GM12875 (cell line): ENCODE measurements at regions not wholly inside any gene's neighbourhood (a gene's known extent, or its start where the extent isn't known, plus 50 kb on each side); places are given as distances from the start of the nearest gene placed in this dataset.
"Not testable (repeated sequence)": the region's sequence is repeated elsewhere in the genome, so short reads cannot be mapped to it uniquely, and the experiment has no call there.

ENCODE experiments used
- H3K4me3 ChIP-seq: one replicate; pipeline ENCODE4 v1.5.1; 2011; ENCODE audit warnings: low read depth, low read length, control low read depth
- TF ChIP-seq, protein P1 (sequence below): IDR thresholded peaks from 2 replicates; pipeline ENCODE4 v1.5.1; 2011; ENCODE audit warnings: low read depth, mild to moderate bottlenecking, control low read depth, inconsistent platforms, low read length, moderate library complexity, borderline replicate concordance; ENCODE audit not compliant: insufficient read depth

DNA sequence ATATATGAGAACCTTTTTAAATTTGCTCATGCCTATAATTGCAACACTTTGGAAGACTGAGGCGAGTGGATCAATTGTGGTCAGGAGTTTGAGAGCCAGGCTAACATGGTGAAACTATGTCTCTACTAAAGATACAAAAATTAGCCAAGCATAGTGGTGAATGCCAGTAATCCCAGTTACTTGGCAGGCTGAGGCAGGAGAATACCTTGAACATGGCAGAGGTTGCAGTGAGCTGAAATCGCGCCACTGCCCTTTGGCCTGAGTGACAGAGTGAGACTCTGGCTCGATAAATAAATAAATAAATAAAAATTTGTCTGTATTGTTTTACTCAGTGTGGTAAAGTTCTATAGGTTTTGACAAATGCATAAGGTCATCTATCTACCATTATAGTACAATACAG lies 218.2 kb downstream of the ZC4H2 start:
- TF ChIP-seq, protein P1, sequence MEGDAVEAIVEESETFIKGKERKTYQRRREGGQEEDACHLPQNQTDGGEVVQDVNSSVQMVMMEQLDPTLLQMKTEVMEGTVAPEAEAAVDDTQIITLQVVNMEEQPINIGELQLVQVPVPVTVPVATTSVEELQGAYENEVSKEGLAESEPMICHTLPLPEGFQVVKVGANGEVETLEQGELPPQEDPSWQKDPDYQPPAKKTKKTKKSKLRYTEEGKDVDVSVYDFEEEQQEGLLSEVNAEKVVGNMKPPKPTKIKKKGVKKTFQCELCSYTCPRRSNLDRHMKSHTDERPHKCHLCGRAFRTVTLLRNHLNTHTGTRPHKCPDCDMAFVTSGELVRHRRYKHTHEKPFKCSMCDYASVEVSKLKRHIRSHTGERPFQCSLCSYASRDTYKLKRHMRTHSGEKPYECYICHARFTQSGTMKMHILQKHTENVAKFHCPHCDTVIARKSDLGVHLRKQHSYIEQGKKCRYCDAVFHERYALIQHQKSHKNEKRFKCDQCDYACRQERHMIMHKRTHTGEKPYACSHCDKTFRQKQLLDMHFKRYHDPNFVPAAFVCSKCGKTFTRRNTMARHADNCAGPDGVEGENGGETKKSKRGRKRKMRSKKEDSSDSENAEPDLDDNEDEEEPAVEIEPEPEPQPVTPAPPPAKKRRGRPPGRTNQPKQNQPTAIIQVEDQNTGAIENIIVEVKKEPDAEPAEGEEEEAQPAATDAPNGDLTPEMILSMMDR, result no peak

DNA sequence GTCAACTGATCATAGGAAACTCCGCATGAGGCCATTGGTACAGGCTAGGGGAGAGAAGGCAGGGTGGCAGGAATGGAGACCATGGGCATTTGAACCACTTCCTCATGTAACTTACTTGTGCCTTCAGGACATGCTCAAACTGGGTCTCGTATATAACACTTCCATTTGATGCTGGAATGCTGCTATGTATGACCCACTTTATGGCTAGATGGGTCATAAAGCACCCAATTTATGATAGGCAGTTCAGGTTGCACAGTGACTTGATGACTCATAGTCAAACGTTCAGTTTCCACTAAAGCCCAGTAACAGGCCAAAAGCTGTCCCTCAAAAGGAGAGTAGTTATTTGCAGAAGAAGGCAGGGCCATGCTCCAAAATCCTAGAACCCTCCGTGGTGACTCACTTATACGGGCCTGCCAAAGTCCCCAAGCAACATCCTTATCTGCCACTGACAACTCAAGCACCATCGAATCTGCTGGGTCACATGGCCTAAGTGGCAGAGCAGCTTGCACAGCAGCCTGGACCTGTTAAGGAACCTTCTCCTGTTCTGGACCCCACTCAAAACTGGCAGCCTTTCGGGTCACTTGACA lies 236.4 kb downstream of the ZC4H2 start:
- no peak overlapping the region for H3K4me3 ChIP-seq
- TF ChIP-seq, protein P1, result no peak

More for the DNA sequence above, 218.2 kb downstream of the ZC4H2 start:
- H3K4me3 ChIP-seq, result no peak overlapping the region

DNA sequence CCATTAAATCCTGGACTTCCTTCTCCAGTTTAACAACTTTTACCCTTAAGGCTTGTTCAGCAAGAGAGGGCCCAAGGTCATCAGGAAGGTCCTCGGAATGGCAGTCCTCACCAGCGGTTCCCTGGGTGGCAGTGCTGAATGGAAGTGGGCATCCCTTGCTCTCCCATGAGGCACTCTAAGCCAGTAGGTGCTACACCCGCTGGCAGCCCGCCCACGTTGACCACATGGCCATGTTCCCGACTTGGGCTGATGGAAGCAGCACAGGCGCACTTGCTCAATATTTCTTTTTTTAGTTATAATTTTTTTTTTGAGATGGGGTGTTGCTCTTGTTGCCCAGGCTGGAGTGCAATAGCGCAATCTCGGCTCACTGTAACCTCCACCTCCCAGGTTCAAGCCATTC lies 277.9 kb downstream of the ZC4H2 start:
- TF ChIP-seq, protein P1, result no peak
- H3K4me3 ChIP-seq, result no peak overlapping the region

DNA sequence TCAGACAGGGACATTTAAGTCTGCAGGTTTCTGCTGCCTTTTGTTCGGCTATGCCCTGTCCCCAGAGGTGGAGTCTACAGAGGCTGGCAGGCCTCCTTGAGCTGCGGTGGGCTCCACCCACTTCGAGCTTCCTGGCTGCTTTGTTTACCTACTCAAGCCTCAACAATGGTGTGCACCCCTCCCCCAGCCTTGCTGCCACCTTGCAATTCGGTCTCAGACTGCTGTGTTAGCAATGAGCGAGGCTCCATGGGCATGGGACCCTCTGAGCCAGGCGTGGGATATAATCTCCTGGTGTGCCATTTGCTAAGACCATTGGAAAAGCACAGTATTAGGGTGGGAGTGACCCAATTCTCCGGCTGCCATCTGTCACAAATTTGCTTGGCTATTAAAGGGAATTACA lies 280.9 kb downstream of the ZC4H2 start:
- not testable (repeated sequence) for H3K4me3 ChIP-seq

DNA sequence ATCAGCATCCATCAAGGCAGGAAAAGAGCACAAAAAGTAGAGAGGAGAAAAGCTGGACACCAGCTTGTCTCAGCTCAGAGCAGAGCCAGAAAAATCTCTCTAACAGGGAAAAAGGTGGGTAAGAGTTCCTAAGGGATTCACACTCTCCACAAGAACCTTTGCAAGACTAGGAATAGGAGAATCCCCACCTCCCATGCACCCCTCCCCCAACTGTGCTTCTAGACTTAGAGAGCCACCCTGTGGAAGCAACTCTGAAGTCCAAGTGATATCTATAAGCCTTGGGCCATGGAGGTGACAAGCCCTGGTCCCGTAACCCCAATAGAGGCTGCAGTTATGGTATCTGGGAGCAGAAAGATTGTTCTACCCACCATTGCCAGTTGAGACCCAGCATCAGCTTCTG lies 267.6 kb upstream of the MTMR8 start:
- H3K4me3 ChIP-seq, result no peak overlapping the region
- TF ChIP-seq, protein P1, result no peak

DNA sequence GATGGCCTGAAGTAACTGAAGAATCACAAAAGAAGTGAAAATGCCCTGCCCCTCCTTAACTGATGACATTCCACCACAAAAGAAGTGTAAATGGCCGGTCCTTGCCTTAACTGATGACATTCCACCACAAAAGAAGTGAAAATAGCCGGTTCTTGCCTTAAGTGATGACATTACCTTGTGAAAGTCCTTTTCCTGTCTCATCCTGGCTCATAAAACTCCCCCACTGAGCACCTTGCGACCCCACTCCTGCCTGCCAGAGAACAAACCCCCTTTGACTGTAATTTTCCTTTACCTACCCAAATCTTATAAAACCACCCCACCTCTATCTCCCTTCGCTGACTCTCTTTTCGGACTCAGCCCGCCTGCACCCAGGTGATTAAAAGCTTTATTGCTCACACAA lies 262.0 kb upstream of the MTMR8 start:
- H3K4me3 ChIP-seq, result not testable (repeated sequence)

DNA sequence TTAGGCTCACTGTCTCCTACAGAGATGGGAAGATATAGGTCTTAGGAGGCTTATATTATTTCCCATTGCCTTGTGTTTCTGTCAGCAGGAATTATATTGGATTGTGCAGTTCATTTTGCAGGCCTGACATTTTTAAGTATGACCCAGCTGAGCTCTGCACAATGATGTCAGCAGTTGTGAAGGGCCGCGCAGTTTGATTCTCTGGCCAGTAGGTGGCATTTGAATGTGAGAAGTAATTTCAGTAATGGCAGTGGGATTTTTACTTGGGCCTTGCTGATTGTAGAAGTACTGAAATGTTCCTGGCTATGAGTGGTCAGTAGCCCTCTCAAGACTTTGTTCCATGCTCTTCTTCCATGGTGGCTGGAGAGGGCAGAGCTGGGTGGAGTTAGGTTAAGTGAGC lies 247.2 kb upstream of the MTMR8 start:
- TF ChIP-seq, protein P1, result peak; percentile 38; the same call in 1 of the 2 replicates

More for the DNA sequence above, 247.2 kb upstream of the MTMR8 start:
- H3K4me3 ChIP-seq, result no peak overlapping the region
